HuH-7 (cell line): ENCODE measurements at regions not wholly inside any gene's neighbourhood (a gene's known extent, or its start where the extent isn't known, plus 50 kb on each side); places are given as distances from the start of the nearest gene placed in this dataset.
A peak's percentile ranks its signal among the peaks of the same experiment; 100 is the strongest.

Experiments used
- DNase-seq: peaks from one replicate; pipeline ENCODE4 v3.0.0; 2011; ENCODE audit warnings: low spot score

DNA sequence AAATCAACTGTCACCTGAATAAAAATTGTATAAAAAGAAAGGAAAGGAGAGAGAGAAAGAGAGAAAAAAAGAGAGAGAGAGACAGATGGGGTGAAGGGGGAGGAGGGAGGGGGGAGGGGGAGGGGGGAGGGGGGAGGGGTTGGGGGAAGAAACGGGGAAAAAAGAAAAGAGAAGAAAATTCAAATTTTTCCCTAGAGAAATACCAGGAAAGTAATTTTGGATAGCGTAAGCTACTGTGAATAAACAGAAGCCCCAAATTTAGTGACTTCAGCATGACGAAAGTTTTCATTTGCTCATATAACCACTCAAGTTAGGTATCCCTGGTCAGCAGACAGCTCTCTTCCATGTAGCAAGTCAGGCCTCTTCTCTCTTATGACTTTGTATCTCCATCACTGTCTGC, 289.4 kb upstream of the MYOCD start:
- DNase-seq: no peak

DNA sequence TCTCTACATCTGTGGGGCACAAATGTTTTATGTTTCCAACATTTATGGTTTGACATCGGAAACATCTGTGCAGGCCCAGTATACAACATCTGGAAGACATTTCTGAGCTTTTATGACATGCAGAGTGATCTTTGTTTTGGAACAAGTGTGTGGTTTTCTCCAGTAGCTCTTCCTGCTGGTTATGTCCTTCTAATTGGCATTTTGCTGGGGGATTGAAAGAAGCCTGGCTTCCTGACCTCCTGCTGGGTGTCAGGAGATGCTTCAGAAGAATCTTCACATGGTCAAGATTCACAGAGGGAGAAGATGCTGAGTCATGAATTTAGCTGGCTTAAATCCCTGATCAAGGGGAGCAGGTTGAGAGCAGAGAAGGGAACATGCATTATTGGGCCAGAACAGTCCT, 279.5 kb upstream of the MYOCD start:
- no peak for DNase-seq

DNA sequence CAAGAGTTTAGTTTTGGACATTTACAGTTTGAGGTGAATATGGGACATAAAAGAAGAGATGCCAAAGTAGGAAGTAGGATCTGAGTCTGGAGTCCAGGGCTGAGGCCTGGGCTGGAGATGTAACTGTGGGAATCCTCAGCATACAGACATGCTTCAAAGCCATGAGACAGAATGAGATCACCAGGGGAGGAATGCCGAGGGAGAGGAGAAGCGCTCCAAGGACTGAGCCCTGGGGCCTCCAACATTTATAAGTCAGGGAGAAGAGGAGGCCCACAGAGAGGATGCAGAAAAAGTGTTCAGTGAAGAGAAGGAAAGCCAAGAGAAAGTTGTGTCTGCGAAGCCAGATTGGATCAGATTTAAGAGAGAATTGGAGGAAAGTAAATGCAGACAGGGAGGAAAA, 277.5 kb upstream of the MYOCD start:
- DNase-seq: no peak

DNA sequence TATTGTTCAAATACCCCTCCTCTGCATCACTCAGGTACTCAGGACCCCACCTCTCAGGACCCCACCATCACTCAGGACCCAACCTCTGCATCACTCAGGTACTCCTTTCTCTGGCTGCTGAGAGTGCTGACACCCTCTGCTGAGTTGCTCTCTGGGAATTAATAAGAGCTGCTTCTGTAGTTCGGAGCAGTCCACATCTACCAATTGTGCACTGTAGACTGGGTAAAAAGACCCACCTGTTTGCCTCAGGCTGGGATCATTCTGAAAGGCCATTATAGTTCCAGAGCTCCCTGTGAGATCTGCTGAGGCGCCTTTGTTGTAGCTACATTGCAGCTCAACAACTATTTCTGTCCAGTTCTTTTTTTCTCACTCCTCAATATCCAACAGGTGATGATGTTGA, 276.3 kb upstream of the MYOCD start:
- no peak for DNase-seq

DNA sequence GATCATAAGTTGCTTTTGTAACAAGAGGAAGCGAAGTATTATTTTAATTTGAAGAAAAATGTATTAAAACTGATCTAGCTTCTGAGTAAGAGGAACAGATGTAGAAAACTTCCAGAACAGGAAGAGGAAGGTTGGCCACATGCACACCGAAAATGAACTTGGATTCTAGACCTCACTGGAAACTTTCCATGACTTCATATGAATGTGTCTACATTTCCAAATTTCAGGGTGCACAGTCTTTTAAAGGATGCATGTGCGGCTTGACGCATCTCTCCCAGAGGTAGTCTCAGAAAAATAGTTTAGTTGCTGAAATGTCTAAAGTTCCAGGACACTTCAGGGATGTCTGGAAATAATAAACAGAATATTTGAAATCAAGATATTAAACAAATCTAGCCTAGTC, 275.1 kb upstream of the MYOCD start:
- DNase-seq: no peak

DNA sequence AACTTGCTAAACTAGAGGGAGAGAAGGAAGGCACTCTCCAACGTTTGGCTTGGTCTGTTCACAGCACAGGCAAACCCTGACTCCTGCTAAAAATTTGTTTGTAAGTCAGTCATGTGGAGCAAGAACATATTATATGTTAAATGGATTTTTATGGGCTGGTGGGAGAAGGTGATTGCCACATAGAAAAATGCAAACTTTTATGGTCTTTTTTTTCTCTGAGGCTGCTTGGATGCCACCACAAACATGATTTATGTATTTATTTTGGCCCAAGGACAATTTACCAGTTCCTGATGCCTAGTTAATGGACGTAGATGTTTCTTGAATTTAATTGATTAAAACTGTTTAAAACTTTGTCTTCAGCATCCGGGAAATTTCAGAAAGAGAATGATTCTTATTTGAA, 274.2 kb upstream of the MYOCD start:
- no peak for DNase-seq

DNA sequence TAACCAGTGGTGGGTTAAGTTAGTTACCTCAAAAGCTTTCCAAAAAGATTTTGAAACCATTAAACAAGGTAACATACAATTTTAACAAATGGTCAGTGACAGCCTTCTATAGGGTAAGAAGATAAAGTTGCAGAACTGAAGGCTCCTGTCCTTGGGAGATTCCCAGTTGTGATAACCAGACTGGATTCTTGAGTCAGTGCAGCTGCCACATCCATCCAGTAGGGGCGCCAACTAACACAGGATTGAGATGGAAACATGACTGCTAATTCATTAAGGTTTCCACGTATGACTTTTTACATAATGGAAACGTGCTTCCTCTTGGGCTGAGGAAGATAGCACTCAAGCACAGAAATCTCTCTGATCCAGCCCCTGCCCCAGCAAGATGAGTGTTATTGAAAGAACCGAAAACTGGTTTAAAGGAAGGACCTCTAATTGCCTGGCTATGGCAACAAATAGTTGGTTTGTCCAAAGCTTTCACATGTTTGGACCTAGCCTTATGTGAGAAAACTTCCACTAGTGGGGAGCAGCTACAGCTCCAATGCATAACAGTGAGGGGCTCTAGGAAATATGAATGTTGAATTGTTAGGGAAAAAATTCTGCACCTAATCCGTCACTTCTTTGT, 269.8 kb upstream of the MYOCD start:
- peak; percentile 23 for DNase-seq

DNA sequence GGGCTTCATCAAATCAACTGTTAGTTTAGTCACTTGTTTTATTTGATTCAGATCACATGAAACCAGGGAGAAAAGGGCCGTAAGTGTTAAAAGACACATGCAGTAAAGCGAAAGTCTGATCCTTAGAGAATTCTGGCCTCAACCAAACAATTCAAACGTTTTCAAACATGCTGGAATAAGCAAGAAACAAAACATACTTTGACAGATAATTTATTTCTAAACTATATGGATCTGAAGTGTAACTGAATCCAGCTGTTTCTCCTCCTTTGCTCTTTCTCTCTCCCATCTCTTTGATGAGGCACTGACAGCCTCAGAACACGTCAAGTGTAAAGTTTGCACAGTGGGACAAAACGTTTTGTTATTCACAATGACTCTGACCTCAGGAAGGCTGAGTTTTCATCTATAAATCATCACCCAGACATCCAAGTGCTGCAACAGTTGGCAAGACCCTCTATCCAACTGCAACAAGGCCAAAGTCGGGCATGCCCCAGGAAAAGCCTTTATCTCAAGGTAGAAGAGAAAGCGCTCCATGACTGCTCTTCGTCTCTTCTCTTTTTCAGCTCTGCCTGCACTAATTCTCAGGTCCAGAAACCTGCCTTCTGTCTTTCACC, 267.1 kb upstream of the MYOCD start:
- no peak for DNase-seq

DNA sequence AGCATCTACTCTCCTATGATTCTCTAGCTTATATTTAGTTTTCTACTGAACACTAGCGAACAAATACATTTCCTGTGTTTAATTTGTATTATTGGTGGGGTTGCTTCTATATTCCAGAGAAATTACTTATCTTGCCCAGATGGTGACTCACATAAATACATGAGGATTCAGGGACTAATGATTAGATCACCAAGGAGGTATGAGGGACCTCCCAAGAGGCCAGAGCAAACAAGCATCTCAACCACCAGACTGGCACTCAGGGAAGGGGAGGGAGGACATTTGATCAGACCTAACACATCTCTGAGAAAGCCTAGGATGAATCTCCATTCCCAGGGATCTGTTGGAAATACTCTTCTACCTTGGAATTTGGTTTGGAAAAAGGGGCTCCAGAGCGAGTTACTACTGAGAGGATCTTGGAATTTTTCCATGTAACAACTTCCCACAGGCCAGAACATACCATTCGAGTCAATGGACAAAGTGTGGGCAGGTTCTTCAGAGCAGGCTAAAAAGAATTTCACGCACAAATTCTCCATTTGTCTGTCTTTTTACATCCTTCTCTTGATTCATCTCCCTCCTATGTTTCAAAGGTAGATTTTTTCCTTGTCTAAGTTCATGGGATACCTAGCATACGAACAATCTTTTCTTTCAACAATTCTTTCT, 262.6 kb upstream of the MYOCD start:
- no peak for DNase-seq

DNA sequence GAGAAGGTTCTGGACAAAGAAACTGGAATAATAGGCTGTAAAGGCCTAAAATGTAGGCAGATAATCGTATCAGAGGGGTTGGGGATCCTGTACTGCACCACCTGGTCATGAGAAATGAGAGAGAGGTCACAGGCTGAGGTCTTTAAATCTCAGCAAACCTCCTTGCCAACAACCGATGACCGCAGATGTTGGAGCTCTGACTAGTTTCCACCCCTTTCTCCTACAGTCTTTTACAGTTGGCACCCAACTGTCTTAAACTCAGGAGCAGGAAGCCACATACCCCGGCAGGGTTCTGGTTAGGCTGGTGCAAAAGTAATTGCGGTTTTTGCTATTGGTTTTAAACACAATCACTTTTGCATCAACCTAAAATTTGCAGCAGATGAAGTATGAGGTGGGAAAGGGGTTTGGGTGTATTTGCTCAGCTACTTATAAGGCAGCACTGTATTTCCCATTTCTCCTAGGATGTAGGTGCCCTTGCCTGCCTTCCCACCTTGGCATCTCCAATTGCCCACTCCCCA, 261.8 kb upstream of the MYOCD start:
- no peak for DNase-seq

DNA sequence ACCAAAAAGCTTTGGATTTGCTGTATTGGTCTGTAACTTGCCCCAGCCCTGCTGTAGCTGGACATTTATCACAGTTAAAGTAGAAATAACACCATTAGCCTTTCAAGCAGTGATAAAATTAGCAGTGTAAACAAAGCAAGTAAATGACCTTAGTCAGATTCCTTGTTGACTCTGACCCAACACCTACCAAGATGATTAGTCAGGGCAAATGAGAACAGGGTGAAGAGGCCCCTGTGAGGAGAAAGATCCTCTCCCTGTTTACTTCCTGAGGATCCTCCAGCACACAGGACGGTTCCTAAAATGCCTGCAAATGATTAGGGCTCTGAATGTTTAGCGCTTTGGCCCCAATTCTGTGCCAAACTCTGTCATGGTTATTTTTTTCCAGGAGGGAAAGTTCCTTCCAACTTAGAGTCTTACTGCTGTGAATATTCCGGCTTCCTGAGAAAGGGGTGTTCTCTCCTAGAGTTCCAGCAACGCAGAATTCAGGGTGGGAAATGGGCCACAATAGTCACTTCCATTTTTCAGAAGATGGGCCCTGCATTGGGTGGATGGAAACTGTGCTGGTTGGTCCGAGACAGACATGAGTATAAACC, 259.0 kb upstream of the MYOCD start:
- no peak for DNase-seq

DNA sequence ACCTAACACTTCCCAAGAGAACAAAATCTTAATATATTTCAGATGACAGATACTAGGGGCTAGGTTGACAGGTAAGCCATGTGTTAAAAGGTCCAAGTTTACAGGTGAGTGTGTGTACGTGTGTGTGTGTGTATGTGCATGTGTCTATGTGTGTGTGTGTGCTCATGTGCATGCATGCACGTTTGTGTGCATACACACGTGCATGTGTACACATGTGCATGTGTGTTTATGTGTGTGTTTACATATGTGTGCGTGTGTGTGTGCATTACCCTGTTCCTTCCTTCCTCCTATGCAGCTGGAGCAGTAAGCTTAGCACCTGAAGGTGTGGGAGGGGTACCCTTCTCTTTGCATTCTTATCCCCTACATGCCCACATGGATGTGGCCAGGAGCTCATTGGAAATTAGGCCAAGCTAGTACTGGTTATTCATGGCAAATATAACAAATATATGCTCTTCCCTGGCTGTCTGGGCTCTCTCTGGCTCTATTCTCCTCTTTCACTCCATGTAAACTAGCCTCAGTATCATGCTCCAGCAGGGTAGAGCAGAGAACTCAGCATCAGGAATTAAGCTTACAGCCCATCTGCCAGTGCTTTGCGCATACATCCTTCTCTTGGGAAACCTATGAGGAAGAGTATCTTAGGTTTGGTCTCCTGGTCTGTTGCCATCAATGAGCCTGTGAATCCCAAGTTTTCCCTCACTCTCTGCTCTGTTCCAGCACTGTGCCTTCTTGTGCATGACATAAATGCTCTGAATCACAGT, 258.0 kb upstream of the MYOCD start:
- DNase-seq: no peak

DNA sequence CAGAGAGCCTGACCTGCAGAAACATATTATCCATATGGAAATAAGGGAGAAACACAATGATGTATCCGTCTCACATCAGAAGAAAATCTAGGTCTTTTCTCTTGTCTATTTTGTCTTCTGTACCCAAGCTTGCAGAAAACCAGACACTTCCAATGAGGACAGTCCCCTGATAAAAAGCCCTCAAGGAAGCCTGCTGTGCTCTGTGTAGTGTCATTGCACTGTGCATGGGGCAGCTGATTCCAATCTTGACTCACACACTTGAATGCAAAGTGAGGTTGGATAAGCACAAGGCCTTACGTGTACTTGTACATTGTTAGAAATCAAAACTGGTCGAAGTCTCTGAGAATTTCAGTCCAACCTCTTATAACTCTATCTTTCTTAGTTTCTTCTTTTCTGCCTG, 256.6 kb upstream of the MYOCD start:
- DNase-seq: no peak

DNA sequence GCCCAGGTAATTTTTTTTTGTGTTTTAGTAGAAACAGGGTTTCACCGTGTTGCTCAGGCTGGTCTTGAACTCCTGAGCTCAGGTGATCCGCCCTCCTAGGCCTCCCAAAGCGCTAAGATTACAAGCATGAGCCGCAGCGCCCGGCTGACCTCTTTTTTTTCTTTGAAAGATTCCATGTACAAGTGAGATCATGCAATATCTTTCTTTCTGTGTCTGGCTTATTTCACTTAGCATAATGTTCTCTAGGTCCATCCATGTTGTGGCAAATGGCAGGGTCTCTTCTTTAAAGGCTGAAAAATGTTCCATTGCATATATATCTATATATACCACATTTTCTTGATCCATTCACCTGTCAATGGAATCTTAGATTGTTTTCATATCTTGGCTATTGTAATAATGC, 255.0 kb upstream of the MYOCD start:
- no peak for DNase-seq

DNA sequence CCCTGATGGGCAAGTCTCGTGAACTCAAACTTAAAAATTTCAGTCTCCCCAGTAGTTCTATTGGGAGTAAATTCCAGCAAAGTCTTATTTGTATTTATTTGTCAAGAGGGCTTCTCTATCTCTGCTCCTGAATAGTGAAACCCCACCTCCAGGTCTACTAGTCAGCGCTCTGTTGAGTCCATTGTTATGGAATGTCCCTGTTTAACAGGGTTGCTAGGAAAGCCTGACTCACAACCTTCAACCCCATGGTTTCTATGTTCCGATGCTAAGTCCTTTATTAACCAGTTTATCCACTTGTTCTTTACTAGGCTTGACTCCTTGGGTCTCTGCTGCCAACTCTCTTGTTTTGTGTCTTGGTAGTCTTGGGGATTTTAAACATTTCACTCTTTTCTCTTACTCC, 250.7 kb upstream of the MYOCD start:
- no peak for DNase-seq

DNA sequence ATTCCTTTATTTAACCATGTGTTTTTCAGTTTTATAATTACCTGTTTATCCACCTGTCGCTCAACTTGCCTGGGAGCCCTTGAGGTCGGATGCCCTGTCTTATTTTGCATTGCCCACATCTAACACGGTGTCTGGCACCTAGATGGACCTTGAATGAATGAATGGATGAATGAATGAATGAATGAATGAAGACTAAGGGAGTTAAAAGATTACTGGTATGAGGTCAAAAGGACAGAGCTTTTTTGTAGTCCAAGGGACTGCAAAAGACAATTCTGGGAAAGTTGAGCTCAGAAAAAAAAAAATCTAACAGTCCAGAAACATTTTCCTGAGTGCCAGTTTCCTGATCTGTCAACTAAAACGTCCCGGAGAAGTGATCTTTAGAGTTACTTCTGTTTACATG, 244.6 kb upstream of the MYOCD start:
- no peak for DNase-seq

DNA sequence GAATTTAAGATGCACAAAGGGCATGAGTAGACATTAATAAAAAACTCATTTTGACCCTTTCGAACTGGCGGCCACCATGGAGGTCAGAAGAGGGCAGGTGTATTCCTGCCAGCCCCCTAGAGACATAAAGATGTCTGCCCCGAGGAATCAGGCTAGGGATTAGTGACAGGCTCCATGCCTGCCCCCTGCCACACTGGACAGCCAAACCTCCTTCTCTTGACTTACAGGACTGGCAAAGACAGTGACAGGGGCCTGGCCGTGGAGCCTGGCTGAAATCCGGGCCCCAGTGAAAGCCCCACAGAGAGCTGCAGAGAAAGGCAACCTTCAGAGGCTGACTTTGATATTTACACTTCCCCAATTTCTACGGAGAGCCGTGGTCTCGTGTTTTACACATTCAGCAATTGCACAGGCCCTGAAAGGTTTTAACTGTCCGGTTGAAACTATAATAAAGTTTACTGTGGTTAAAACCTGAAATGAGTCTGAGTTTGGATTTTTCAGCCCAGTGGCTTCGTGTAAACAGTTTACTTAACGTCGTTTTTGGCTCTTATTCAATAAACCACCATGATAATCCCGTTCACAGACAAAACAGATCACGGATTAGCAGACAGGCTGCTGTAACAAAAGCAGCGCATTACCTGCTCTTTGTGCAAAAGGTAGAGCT, 243.9 kb upstream of the MYOCD start:
- DNase-seq: no peak

DNA sequence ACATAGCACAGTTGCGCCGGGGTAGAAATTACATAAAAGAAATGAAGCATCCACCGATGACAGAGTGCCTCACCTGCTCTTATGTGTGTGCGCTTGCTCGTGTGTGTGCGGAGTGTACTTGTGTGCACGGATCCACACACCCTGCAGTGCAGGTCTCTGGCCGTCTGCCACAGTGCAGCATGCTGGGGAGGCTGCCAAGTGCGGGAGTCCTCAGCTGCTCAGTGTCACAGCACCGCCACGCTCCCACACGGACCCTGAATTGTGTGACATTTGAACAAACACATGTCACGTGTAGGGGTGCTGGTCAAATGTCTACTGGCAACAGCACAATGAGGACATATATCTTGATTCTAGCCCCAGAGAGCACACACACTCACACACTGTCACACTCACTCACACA, 243.0 kb upstream of the MYOCD start:
- no peak for DNase-seq

DNA sequence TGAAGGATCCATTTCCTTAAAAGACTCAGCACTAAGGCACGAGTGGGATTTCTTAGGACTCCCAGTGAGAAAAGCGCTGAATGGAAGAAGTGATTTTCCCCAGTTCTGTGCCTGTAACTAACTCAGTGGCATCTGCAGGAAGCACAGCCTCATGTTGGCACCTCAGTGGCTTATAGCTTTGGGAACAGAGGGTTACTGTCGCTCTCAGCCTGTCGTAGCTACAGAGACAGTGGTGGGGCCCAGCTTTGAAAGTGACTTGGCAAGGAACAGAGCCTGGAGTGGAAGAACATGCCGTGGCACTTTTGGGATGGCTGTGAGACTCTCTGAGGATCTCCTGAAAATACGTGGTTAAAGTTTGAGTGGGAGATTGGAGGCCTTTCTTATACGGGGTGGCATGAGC, 242.4 kb upstream of the MYOCD start:
- no peak for DNase-seq

DNA sequence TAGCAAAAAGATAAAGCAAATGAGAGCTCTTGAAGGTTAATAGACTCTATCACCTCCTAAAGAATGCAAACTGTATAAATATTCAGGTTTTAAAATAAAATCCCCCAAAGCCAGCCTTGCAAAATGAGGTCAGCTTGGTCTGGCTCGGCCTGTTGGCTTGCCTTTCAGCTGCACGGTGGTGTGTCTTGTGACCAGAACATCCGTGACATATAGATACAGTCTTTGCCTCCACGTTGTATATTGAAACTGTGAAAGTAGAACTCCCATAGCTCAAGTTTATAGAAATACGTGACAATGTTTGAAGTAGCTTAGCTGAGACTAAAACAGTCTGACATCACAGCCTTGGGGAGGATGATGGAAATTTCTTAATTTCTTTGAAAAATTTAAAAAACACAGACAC, 236.6 kb upstream of the MYOCD start:
- no peak for DNase-seq

DNA sequence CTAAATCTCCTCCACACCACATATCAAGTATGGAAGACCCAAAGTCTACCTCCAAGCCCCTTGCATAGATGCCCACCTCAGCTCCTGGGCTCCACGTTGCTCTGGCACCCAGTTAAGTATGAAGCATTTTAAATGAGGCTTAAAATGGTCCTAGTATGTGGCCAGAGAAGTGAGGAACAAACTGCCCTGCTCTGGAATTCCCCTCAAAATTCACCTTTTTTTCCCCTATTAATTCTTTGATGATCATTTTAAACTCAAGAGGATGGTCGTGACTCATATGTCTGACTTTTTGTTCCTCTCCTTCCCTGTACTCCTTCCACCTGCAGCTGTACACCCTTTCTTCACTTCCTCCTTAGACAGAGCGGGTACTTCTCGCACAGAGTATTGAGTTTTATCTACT, 234.5 kb upstream of the MYOCD start:
- DNase-seq: no peak

DNA sequence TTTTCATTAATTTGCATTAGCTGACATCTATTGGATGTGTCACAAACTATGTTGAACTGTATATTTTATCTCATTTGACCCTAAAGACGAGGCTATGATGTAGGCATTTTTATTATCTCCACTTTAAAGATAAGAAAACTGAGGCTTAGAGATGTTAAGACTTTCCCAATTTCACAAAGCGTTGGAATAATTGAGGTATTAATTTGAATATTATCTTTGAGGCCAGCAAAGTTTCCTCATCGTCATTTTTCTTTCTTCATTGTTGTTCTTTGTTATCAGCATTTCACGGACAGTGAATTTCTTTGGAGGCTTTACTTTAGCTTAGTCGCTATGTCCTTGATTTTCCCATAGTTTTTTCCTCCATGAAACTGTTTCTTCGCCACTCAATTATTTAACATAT, 227.5 kb upstream of the MYOCD start:
- no peak for DNase-seq
